ENCODE measurements at regions not wholly inside any gene's neighbourhood (a gene's known extent, or its start where the extent isn't known, plus 50 kb on each side); places are given as distances from the start of the nearest gene placed in this dataset.

GRCh38 chr7:54908760-54909438 is 109.9 kb upstream of the EGFR start:
- Histone ChIP-seq H3K9ac (ENCODE audit: control insufficient read depth, insufficient read depth, low read length) (no peak overlapping the region), H3K27ac (ENCODE audit: control insufficient read depth, insufficient read depth) (no peak overlapping the region), H3K4me3 (no peak overlapping the region), H2AFZ (ENCODE audit: control insufficient read depth, low read depth, low read length) (no peak overlapping the region), H4K20me1 (ENCODE audit: control insufficient read depth, insufficient read depth) (no peaks in the 10 kb centered on the region), H3K79me2 (ENCODE audit: control insufficient read depth, insufficient read depth, low read length) (no peaks in the 10 kb centered on the region), H3K9me3 (replicated peaks; ENCODE audit: control insufficient read depth, insufficient read depth, low read length) (no peaks in the 10 kb centered on the region; the same call in 2 of the 3 replicates), H3K36me3 (ENCODE audit: control insufficient read depth in 2 of 2, insufficient read depth in 2 of 2, low read length in 1 of 2) (no peaks in the 10 kb centered on the region), H3K4me1 (ENCODE audit: control insufficient read depth, insufficient read depth, low read length) (no peaks in the 10 kb centered on the region), H3K27me3 (replicated peaks in 1 of 2; ENCODE audit: control insufficient read depth in 2 of 2, insufficient read depth in 2 of 2, low read length in 1 of 2) (no peaks in the 10 kb centered on the region; a peak in 1 of 4 replicates), H3K4me2 (ENCODE audit: control insufficient read depth, insufficient read depth) (no peak overlapping the region)
- no peak for FAIRE-seq
- intact Hi-C loops (cut with micrococcal nuclease; ENCODE audit: unreplicated experiment), result no loop called here
- ChIA-PET CTCF (no interaction called here), SMC1A (ENCODE audit: uncharacterized antibody, unreplicated experiment) (no interaction called here), RAD21 (ENCODE audit: unreplicated experiment) (no interaction called here), POLR2A (no interaction called here)
- BruUV-seq (replicated peaks), result no TSS peak
- DNase-seq (ENCODE audit: low read depth, low spot score), result no peak
- WGBS (ENCODE audit: insufficient coverage, insufficient replicate concordance, low lambda C conversion rate, missing lambda C conversion rate), result 26% methylated on average over 2 of the region's 2 CpGs
- in situ Hi-C loops (cut with MboI), result no loop called here
- no peak for TF ChIP-seq ZZZ3 (IDR thresholded peaks at IDR 0.05; ENCODE audit: control insufficient read depth, insufficient read length, low read depth)
- no peak for TF ChIP-seq CREB1 (IDR thresholded peaks at IDR 0.05; ENCODE audit: low read depth)
- ATAC-seq, result no peak

GRCh38 chr7:54915870-54916598 is 102.8 kb upstream of the EGFR start:
- ChIA-PET SMC1A (ENCODE audit: uncharacterized antibody, unreplicated experiment) (no interaction called here), CTCF (no interaction called here), POLR2A (no interaction called here), RAD21 (ENCODE audit: unreplicated experiment) (no interaction called here)
- Histone ChIP-seq H3K27ac (ENCODE audit: control insufficient read depth, insufficient read depth) (no peak overlapping the region), H4K20me1 (ENCODE audit: control insufficient read depth, insufficient read depth) (no peaks in the 10 kb centered on the region), H3K27me3 (replicated peaks in 1 of 2; ENCODE audit: control insufficient read depth in 2 of 2, insufficient read depth in 2 of 2, low read length in 1 of 2) (no peaks in the 10 kb centered on the region), H2AFZ (ENCODE audit: control insufficient read depth, low read depth, low read length) (no peak overlapping the region), H3K36me3 (ENCODE audit: control insufficient read depth in 2 of 2, insufficient read depth in 2 of 2, low read length in 1 of 2) (no peaks in the 10 kb centered on the region), H3K9ac (ENCODE audit: control insufficient read depth, insufficient read depth, low read length) (no peak overlapping the region), H3K4me3 (no peak overlapping the region), H3K4me1 (ENCODE audit: control insufficient read depth, insufficient read depth, low read length) (no peaks in the 10 kb centered on the region), H3K79me2 (ENCODE audit: control insufficient read depth, insufficient read depth, low read length) (no peaks in the 10 kb centered on the region), H3K9me3 (replicated peaks; ENCODE audit: control insufficient read depth, insufficient read depth, low read length) (no peaks in the 10 kb centered on the region), H3K4me2 (ENCODE audit: control insufficient read depth, insufficient read depth) (no peak overlapping the region)
- ATAC-seq, result no peak
- no TSS peak for BruUV-seq (replicated peaks)
- no peak for FAIRE-seq
- DNase-seq (ENCODE audit: low read depth, low spot score), result no peak
- in situ Hi-C loops (cut with MboI), result no loop called here
- intact Hi-C loops (cut with micrococcal nuclease; ENCODE audit: unreplicated experiment), result no loop called here
- TF ChIP-seq ZNF217 (IDR thresholded peaks at IDR 0.05), result no peak
- no peak for TF ChIP-seq NFYB (IDR thresholded peaks at IDR 0.05; ENCODE audit: insufficient read depth, low read depth, low read length)
- TF ChIP-seq ATF3 (IDR thresholded peaks at IDR 0.05; ENCODE audit: borderline replicate concordance, extremely low read depth, low read depth, low read length), result no peak
- 44% methylated on average over 8 of the region's 8 CpGs for WGBS (ENCODE audit: insufficient coverage, insufficient replicate concordance, low lambda C conversion rate, missing lambda C conversion rate)
